Prostate gland (tissue), 2 donors: ENCODE measurements at regions not wholly inside any gene's neighbourhood (a gene's known extent, or its start where the extent isn't known, plus 50 kb on each side); places are given as distances from the start of the nearest gene placed in this dataset.

Source experiments
- DNase-seq: peaks from one replicate; pipeline ENCODE4 v3.0.0-alpha.2; 2019; ENCODE audit warnings: low spot score
- H3K27ac ChIP-seq, 2 donors: fragments of 200-600 bp; sonication (generic); 2 replicates each; pipeline ENCODE4 v1.5.1; 2017 to 2019
- H3K27me3 ChIP-seq: fragments of 200-600 bp; sonication (generic); replicated peaks from 2 replicates; pipeline ENCODE4 v1.5.1; 2019; ENCODE audit not compliant: insufficient read depth
- H3K36me3 ChIP-seq, 2 donors: fragments of 200-600 bp; sonication (generic); 1 replicate in 1 of 2; 2 replicates in 1 of 2; pipeline versions ENCODE4 v1.5.1 to v1.8.1; 2017 to 2019
- H3K4me1 ChIP-seq: fragments of 200-600 bp; sonication (generic); replicated peaks from 2 replicates; pipeline ENCODE4 v1.5.1; 2019
- H3K4me3 ChIP-seq, 2 donors: fragments of 200-600 bp; sonication (generic); 2 replicates each; pipeline ENCODE4 v1.5.1; 2017 to 2019
- H3K9me3 ChIP-seq: fragments of 200-600 bp; sonication (generic); 2 replicates; pipeline ENCODE4 v1.5.1; 2017
- POLR2A ChIP-seq: fragments of 450-650 bp; IDR thresholded peaks from one replicate; pipeline ENCODE4 v1.6.1; 2016; ENCODE audit warnings: antibody characterized with exemption, mild to moderate bottlenecking
- POLR2AphosphoS5 ChIP-seq: sonication (generic); formaldehyde crosslinking; IDR thresholded peaks from one replicate; pipeline ENCODE4 v1.6.1; 2017; ENCODE audit warnings: antibody characterized with exemption
- WGBS: methylation state at CpG from one replicate; pipeline ENCODE4 v1.1.5; 2018; 5-methylcytosine and 5-hydroxymethylcytosine counted together
- intact Hi-C: fragments of 100-400 bp; cut with DNase I; formaldehyde crosslinking; loops from one replicate; pipeline ENCODE4 v1.14.2; 2022
- TF ChIP-seq, protein P1 (sequence below), 4 experiments: fragments of 200-600 bp in 2 of 4; fragments of 450-650 bp in 2 of 4; sonication (generic) in 2 of 4; IDR thresholded peaks; 1 replicate in 3 of 4; 2 replicates in 1 of 4; pipeline ENCODE4 v1.5.1; 2016 to 2019; ENCODE audit warnings: antibody characterized with exemption in 4 of 4, mild to moderate bottlenecking in 2 of 4, moderate library complexity in 2 of 4

DNA sequence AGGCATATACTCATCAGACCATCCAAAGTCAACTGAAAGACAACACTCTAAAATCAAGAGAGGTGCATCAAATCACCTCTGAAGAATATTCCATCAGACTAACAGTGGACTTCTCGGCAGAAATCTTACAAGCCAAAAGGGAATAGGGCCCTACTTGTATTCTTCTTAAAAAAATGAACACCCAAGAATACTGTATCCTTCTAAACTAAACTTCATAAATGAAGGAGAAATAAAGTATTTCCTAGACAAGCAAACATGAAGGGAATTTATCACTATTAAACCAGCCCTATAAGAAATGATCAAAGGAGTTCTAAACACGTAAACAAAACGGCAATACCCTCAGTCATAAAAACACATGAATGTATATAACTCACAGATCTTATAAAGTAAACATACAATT is 141.2 kb downstream of the CXXC4 start:
- Histone ChIP-seq H3K27ac (no peak overlapping the region), H3K36me3 (no peaks in the 10 kb centered on the region), H3K4me3 (no peak overlapping the region), H3K27me3 (no peaks in the 10 kb centered on the region), H3K9me3 (no peaks in the 10 kb centered on the region), H3K4me1 (no peaks in the 10 kb centered on the region)
- intact Hi-C loops, result no loop called here
- TF ChIP-seq, protein P1, sequence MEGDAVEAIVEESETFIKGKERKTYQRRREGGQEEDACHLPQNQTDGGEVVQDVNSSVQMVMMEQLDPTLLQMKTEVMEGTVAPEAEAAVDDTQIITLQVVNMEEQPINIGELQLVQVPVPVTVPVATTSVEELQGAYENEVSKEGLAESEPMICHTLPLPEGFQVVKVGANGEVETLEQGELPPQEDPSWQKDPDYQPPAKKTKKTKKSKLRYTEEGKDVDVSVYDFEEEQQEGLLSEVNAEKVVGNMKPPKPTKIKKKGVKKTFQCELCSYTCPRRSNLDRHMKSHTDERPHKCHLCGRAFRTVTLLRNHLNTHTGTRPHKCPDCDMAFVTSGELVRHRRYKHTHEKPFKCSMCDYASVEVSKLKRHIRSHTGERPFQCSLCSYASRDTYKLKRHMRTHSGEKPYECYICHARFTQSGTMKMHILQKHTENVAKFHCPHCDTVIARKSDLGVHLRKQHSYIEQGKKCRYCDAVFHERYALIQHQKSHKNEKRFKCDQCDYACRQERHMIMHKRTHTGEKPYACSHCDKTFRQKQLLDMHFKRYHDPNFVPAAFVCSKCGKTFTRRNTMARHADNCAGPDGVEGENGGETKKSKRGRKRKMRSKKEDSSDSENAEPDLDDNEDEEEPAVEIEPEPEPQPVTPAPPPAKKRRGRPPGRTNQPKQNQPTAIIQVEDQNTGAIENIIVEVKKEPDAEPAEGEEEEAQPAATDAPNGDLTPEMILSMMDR (IDR thresholded peaks at IDR 0.05), result no peak
- no peak for TF ChIP-seq POLR2AphosphoS5
- TF ChIP-seq POLR2A, result no peak
- WGBS, result 76% methylated on average over 3 of the region's 3 CpGs
- DNase-seq, result no peak

DNA sequence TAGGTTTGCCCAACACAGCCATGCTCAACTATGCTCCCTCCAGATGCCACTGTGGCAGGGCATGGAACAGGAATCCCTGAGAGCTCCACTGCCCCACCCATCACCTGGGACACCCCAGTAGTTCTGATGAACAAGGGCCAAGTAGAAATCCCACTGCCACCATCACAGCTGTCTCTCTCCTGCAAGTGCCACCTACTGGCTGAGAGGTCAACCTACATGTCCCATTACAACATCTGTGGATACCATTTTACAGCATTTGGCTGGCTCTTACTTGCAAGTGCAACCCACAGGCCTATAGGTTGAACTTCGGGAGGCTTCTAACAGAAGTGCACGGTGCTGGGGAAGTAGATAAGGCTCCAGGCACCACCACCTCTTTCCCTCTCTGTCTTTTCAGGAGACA is 142.5 kb downstream of the CXXC4 start:
- H3K4me3 ChIP-seq, result no peak overlapping the region
- H3K36me3 ChIP-seq, result no peaks in the 10 kb centered on the region
- intact Hi-C loops, result no loop called here
- no peaks in the 10 kb centered on the region for H3K4me1 ChIP-seq
- DNase-seq, result no peak
- H3K27ac ChIP-seq, result no peak overlapping the region
- WGBS, result 88% methylated on average over 2 of the region's 2 CpGs
- no peaks in the 10 kb centered on the region for H3K27me3 ChIP-seq
- no peaks in the 10 kb centered on the region for H3K9me3 ChIP-seq
- TF ChIP-seq, protein P1 (IDR thresholded peaks at IDR 0.05), result no peak
- TF ChIP-seq POLR2AphosphoS5 (no peak), POLR2A (no peak)

DNA sequence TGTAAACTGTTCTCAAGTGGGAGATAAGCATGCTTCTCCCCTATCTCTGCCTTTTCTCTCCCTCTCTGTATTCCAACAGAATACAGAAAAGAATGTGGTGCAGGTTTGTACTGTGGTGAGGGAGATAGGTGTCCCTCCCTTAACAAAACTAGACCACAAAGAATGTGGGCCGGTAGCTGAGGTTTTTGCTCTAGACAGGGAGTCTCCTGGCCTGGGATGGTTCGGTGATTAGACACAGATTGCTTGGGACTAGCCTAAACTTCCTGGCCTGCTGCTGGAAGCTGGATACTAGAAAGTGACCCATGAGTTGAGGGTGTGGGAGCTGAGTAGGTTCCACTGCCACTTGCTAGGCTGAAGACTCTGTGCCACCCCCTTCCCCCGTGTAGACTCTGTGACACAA is 143.0 kb downstream of the CXXC4 start:
- TF ChIP-seq POLR2A (no peak), POLR2AphosphoS5 (no peak)
- TF ChIP-seq, protein P1 (IDR thresholded peaks at IDR 0.05), result no peak
- 87% methylated on average over 3 of the region's 3 CpGs for WGBS
- DNase-seq, result no peak
- Histone ChIP-seq H3K4me3 (no peak overlapping the region), H3K27me3 (no peaks in the 10 kb centered on the region), H3K4me1 (no peaks in the 10 kb centered on the region), H3K27ac (no peak overlapping the region), H3K36me3 (no peaks in the 10 kb centered on the region), H3K9me3 (no peaks in the 10 kb centered on the region)
- intact Hi-C loops, result no loop called here

DNA sequence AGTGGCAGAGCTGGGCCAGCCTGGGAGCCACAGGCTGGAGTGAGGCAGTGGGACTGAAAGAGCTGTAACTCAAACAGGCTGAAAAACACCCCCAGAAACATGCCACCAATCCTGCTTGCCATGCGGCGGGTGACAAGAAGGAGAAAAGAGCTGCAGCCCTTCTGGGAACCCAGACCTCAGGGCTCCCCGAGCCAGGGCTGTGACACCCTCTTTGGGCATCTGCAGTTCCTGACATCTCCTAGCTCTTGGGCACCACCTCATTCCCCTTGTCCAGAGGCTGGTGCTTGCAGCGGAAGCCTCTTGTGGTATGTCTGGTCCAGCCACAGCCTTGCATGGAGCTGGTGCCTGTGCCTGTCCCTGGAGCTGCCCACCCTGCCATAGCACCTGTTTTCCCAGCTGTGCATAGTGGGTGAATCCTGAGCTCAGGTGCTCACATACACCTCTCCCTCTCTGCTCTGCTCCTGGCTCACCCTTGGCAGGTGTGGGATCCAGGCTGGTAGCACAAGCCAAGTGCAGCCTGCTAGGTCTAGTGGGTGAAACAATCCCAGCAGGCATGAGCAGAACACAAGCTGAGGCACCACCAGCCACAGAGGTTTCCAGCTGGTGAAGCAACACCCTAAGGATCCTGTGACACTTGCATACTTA is 149.0 kb downstream of the CXXC4 start:
- 95% methylated on average over 4 of the region's 4 CpGs for WGBS
- intact Hi-C loops, result no loop called here

More for the DNA sequence above, 149.0 kb downstream of the CXXC4 start:
- no peak overlapping the region for H3K4me3 ChIP-seq
- H3K27me3 ChIP-seq, result no peaks in the 10 kb centered on the region
- H3K9me3 ChIP-seq, result no peaks in the 10 kb centered on the region
- DNase-seq, result no peak
- no peaks in the 10 kb centered on the region for H3K4me1 ChIP-seq
- TF ChIP-seq, protein P1 (IDR thresholded peaks at IDR 0.05), result no peak
- no peak for TF ChIP-seq POLR2A
- no peak for TF ChIP-seq POLR2AphosphoS5
- H3K27ac ChIP-seq, result no peak overlapping the region
- H3K36me3 ChIP-seq, result no peaks in the 10 kb centered on the region
